ENCODE measurements at regions not wholly inside any gene's neighbourhood (a gene's known extent, or its start where the extent isn't known, plus 50 kb on each side); places are given as distances from the start of the nearest gene placed in this dataset.

GRCh38 chr6:71602385-71603007 is 283.9 kb upstream of the RIMS1 start:
- no peak overlapping the region for H3K4me2 ChIP-seq (ENCODE audit: low read depth, low read length)
- no peak overlapping the region for H2AFZ ChIP-seq (ENCODE audit: low read length)
- no peaks in the 10 kb centered on the region for H3K9me3 ChIP-seq (replicated peaks; ENCODE audit: insufficient read depth, low read length)
- H3K9ac ChIP-seq (ENCODE audit: low read length) = no peak overlapping the region
- no peaks in the 10 kb centered on the region for H3K79me2 ChIP-seq (ENCODE audit: low read length)
- DNase-seq = no peak
- H3K36me3 ChIP-seq (replicated peaks; ENCODE audit: insufficient read depth, low read length) = no peaks in the 10 kb centered on the region
- H4K20me1 ChIP-seq (ENCODE audit: insufficient read depth, low read length) = no peaks in the 10 kb centered on the region
- no peak overlapping the region for H3K4me3 ChIP-seq (ENCODE audit: low read length)
- no peak overlapping the region for H3K27ac ChIP-seq (ENCODE audit: low read length)
- TF ChIP-seq EZH2 (optimal IDR thresholded peaks at IDR 0.05; ENCODE audit: low read depth, low read length) (no peak), EZH2phosphoT487 (IDR thresholded peaks at IDR 0.05; ENCODE audit: low read length) (no peak)
- TF ChIP-seq, protein P1, sequence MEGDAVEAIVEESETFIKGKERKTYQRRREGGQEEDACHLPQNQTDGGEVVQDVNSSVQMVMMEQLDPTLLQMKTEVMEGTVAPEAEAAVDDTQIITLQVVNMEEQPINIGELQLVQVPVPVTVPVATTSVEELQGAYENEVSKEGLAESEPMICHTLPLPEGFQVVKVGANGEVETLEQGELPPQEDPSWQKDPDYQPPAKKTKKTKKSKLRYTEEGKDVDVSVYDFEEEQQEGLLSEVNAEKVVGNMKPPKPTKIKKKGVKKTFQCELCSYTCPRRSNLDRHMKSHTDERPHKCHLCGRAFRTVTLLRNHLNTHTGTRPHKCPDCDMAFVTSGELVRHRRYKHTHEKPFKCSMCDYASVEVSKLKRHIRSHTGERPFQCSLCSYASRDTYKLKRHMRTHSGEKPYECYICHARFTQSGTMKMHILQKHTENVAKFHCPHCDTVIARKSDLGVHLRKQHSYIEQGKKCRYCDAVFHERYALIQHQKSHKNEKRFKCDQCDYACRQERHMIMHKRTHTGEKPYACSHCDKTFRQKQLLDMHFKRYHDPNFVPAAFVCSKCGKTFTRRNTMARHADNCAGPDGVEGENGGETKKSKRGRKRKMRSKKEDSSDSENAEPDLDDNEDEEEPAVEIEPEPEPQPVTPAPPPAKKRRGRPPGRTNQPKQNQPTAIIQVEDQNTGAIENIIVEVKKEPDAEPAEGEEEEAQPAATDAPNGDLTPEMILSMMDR (IDR thresholded peaks at IDR 0.05; ENCODE audit: low read length) = no peak
- no peaks in the 10 kb centered on the region for H3K9me2 ChIP-seq (replicated peaks; ENCODE audit: insufficient read depth, low read length)
- no peaks in the 10 kb centered on the region for H3K4me1 ChIP-seq (ENCODE audit: low read length)
- H3F3A ChIP-seq (ENCODE audit: insufficient read depth, low read length) = no peaks in the 10 kb centered on the region
- no peaks in the 10 kb centered on the region for H3K27me3 ChIP-seq (replicated peaks; ENCODE audit: insufficient read depth, low read length)

GRCh38 chr6:71603021-71603420 is 283.3 kb upstream of the RIMS1 start:
- H3K27me3 ChIP-seq (replicated peaks; ENCODE audit: insufficient read depth, low read length) = no peaks in the 10 kb centered on the region
- H3K27ac ChIP-seq (ENCODE audit: low read length) = no peak overlapping the region
- H3K36me3 ChIP-seq (replicated peaks; ENCODE audit: insufficient read depth, low read length) = no peaks in the 10 kb centered on the region
- H3K4me3 ChIP-seq (ENCODE audit: low read length) = no peak overlapping the region
- no peak overlapping the region for H3K4me2 ChIP-seq (ENCODE audit: low read depth, low read length)
- no peaks in the 10 kb centered on the region for H3K79me2 ChIP-seq (ENCODE audit: low read length)
- H4K20me1 ChIP-seq (ENCODE audit: insufficient read depth, low read length) = no peaks in the 10 kb centered on the region
- H3K4me1 ChIP-seq (ENCODE audit: low read length) = no peaks in the 10 kb centered on the region
- no peak overlapping the region for H3K9ac ChIP-seq (ENCODE audit: low read length)
- no peaks in the 10 kb centered on the region for H3K9me2 ChIP-seq (replicated peaks; ENCODE audit: insufficient read depth, low read length)
- no peaks in the 10 kb centered on the region for H3K9me3 ChIP-seq (replicated peaks; ENCODE audit: insufficient read depth, low read length)
- TF ChIP-seq EZH2 (optimal IDR thresholded peaks at IDR 0.05; ENCODE audit: low read depth, low read length) = no peak
- TF ChIP-seq, protein P1 (IDR thresholded peaks at IDR 0.05; ENCODE audit: low read length) = no peak
- no peak for TF ChIP-seq EZH2phosphoT487 (IDR thresholded peaks at IDR 0.05; ENCODE audit: low read length)
- H3F3A ChIP-seq (ENCODE audit: insufficient read depth, low read length) = no peaks in the 10 kb centered on the region
- no peak for DNase-seq
- H2AFZ ChIP-seq (ENCODE audit: low read length) = no peak overlapping the region

DNA sequence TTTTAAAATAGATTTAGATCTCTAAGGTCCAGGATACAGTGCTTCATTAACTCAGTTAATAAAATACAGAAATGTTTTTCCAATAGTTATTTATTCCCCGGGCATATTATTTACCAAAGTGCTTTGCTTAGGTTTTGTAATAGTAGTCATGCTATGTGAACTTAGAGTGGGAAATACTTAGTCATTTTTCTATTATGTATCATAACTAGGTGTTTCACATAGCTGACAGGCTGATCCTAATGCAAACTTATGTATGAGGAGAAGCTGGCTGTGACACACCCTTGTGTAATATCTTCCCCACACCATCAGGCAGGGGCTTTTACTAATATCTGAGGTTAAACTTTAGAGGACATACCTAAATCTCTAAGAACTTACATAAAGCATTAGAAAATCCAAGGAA is 277.7 kb upstream of the RIMS1 start:
- DNase-seq = no peak
- Histone ChIP-seq H3F3A (ENCODE audit: insufficient read depth, low read length) (no peaks in the 10 kb centered on the region), H3K4me3 (ENCODE audit: low read length) (no peak overlapping the region), H3K27me3 (replicated peaks; ENCODE audit: insufficient read depth, low read length) (no peaks in the 10 kb centered on the region), H4K20me1 (ENCODE audit: insufficient read depth, low read length) (no peaks in the 10 kb centered on the region), H3K9me2 (replicated peaks; ENCODE audit: insufficient read depth, low read length) (no peaks in the 10 kb centered on the region), H3K36me3 (replicated peaks; ENCODE audit: insufficient read depth, low read length) (no peaks in the 10 kb centered on the region), H3K79me2 (ENCODE audit: low read length) (no peaks in the 10 kb centered on the region), H3K9me3 (replicated peaks; ENCODE audit: insufficient read depth, low read length) (no peaks in the 10 kb centered on the region), H2AFZ (ENCODE audit: low read length) (no peak overlapping the region), H3K9ac (ENCODE audit: low read length) (no peak overlapping the region), H3K27ac (ENCODE audit: low read length) (no peak overlapping the region), H3K4me2 (ENCODE audit: low read depth, low read length) (no peak overlapping the region), H3K4me1 (ENCODE audit: low read length) (no peaks in the 10 kb centered on the region)
- TF ChIP-seq, protein P1 (IDR thresholded peaks at IDR 0.05; ENCODE audit: low read length) = no peak
- TF ChIP-seq EZH2phosphoT487 (IDR thresholded peaks at IDR 0.05; ENCODE audit: low read length) (no peak), EZH2 (optimal IDR thresholded peaks at IDR 0.05; ENCODE audit: low read depth, low read length) (no peak)

All from MM.1S (cell line).